SK-N-SH treated with all-trans-retinoic acid at 6 μM for 48 hours (cell line): ENCODE measurements at regions not wholly inside any gene's neighbourhood (a gene's known extent, or its start where the extent isn't known, plus 50 kb on each side); places are given as distances from the start of the nearest gene placed in this dataset.

ENCODE experiments used
- ATAC-seq: fragments of 200-7000 bp; cut with Tn5 transposase; 3 replicates; pipeline ENCODE4 v1.9.1; 2020; ENCODE audit warnings: mild to moderate bottlenecking, moderate library complexity
- ARNTL ChIP-seq: fragments of 450-650 bp; formaldehyde crosslinking; IDR thresholded peaks from 2 replicates; pipeline ENCODE4 v1.5.0; 2020; ENCODE audit warnings: low read depth, mild to moderate bottlenecking, moderate library complexity, borderline replicate concordance
- BACH2 ChIP-seq: fragments of 250-450 bp; sonication (Bioruptor Pico); IDR thresholded peaks from 2 replicates; pipeline ENCODE4 v1.9.0; 2021; ENCODE audit warnings: mild to moderate bottlenecking, borderline replicate concordance
- CSDC2 ChIP-seq: fragments of 250-450 bp; sonication (Bioruptor Pico); IDR thresholded peaks from 2 replicates; pipeline ENCODE4 v1.5.0; 2020; ENCODE audit warnings: mild to moderate bottlenecking, moderate library complexity
- ESRRG ChIP-seq: fragments of 250-450 bp; sonication (Bioruptor Pico); IDR thresholded peaks from 2 replicates; pipeline ENCODE4 v1.6.1; 2021; ENCODE audit warnings: mild to moderate bottlenecking
- GLIS3 ChIP-seq: fragments of 250-450 bp; sonication (Bioruptor Pico); IDR thresholded peaks from 2 replicates; pipeline ENCODE4 v1.5.0; 2020; ENCODE audit warnings: mild to moderate bottlenecking, moderate library complexity
- OSR1 ChIP-seq: fragments of 250-450 bp; sonication (Bioruptor Pico); IDR thresholded peaks from 2 replicates; pipeline ENCODE4 v1.8.0; 2022; ENCODE audit warnings: moderate library complexity, mild to moderate bottlenecking, inconsistent platforms
- PPARA ChIP-seq: fragments of 250-450 bp; sonication (Bioruptor Pico); IDR thresholded peaks from 2 replicates; pipeline ENCODE4 v1.5.0; 2020; ENCODE audit warnings: mild to moderate bottlenecking, borderline replicate concordance
- RARB ChIP-seq: fragments of 250-450 bp; sonication (Bioruptor Pico); IDR thresholded peaks from 2 replicates; pipeline ENCODE4 v1.8.0; 2021; ENCODE audit warnings: mild to moderate bottlenecking, moderate library complexity
- SNAI2 ChIP-seq: fragments of 250-450 bp; sonication (Bioruptor Pico); IDR thresholded peaks from 2 replicates; pipeline ENCODE4 v1.5.0; 2020; ENCODE audit warnings: mild to moderate bottlenecking, moderate library complexity
- TCF4 ChIP-seq: fragments of 250-450 bp; sonication (Bioruptor Pico); IDR thresholded peaks from 2 replicates; pipeline ENCODE4 v1.8.0; 2021; ENCODE audit warnings: mild to moderate bottlenecking, moderate library complexity, borderline replicate concordance
- TOX ChIP-seq: fragments of 250-450 bp; sonication (Bioruptor Pico); IDR thresholded peaks from 2 replicates; pipeline ENCODE4 v1.8.0; 2021; ENCODE audit warnings: mild to moderate bottlenecking, moderate library complexity, borderline replicate concordance
- ZC3H10 ChIP-seq: fragments of 250-450 bp; sonication (Bioruptor Pico); IDR thresholded peaks from 2 replicates; pipeline ENCODE4 v1.5.1; 2021; ENCODE audit warnings: mild to moderate bottlenecking, moderate library complexity
- ZFP3 ChIP-seq: fragments of 250-450 bp; sonication (Bioruptor Pico); IDR thresholded peaks from 2 replicates; pipeline ENCODE4 v1.5.0; 2020; ENCODE audit warnings: mild to moderate bottlenecking, moderate library complexity
- ZFP30 ChIP-seq: fragments of 450-650 bp; formaldehyde crosslinking; IDR thresholded peaks from 2 replicates; pipeline ENCODE4 v1.5.0; 2022; ENCODE audit warnings: mild to moderate bottlenecking, moderate library complexity
- ZNF565 ChIP-seq: fragments of 450-650 bp; formaldehyde crosslinking; conservative IDR thresholded peaks from 2 replicates; pipeline ENCODE4 v1.5.0; 2020; ENCODE audit warnings: low read depth, mild to moderate bottlenecking, moderate library complexity
- ZNF70 ChIP-seq: fragments of 450-650 bp; formaldehyde crosslinking; IDR thresholded peaks from 2 replicates; pipeline ENCODE4 v1.5.0; 2020; ENCODE audit warnings: mild to moderate bottlenecking, moderate library complexity
- ZNF8 ChIP-seq: fragments of 450-650 bp; formaldehyde crosslinking; IDR thresholded peaks from 2 replicates; pipeline ENCODE4 v1.5.0; 2020; ENCODE audit warnings: mild to moderate bottlenecking, moderate library complexity
- TF ChIP-seq, protein P1 (sequence below): fragments of 250-450 bp; sonication (Bioruptor Pico); IDR thresholded peaks from 2 replicates; pipeline ENCODE4 v1.5.0; 2020; ENCODE audit warnings: mild to moderate bottlenecking, moderate library complexity
- TF ChIP-seq, protein P2 (sequence below): fragments of 250-450 bp; sonication (Bioruptor Pico); IDR thresholded peaks from 2 replicates; pipeline ENCODE4 v1.5.1; 2021; ENCODE audit warnings: mild to moderate bottlenecking, moderate library complexity
- TF ChIP-seq, protein P3 (sequence below): fragments of 250-450 bp; sonication (Bioruptor Pico); IDR thresholded peaks from 2 replicates; pipeline ENCODE4 v1.8.0; 2021; ENCODE audit warnings: low read depth, mild to moderate bottlenecking, moderate library complexity, borderline replicate concordance
- TF ChIP-seq, protein P4 (sequence below): fragments of 250-450 bp; sonication (Bioruptor Pico); IDR thresholded peaks from 2 replicates; pipeline ENCODE4 v1.5.1; 2020; ENCODE audit warnings: low read depth, mild to moderate bottlenecking, moderate library complexity

DNA sequence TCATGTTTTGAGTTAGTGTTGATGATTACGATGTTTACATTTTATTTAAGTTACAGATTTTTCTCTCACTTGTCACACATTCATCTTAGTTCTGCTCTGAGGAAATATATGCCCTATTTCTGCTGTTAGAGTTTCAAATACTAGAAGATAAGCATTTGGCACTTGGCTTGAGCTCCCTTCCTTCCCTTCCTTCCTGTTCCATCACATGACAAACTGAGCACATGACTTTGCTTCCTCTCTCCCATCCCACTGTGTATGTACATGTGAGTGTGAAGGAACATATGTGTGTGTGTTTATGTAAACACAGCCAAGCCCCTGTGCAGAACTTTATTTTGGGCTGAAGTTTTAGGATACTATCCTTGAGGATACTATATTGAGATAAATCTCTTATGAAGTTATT lies 795.9 kb upstream of the IGFBP3 start:
- TF ChIP-seq CSDC2 (CRISPR knock-in tag): no peak
- TF ChIP-seq ZNF8 (CRISPR knock-in tag): no peak
- no peak for TF ChIP-seq ZFP3 (CRISPR knock-in tag)
- TF ChIP-seq OSR1 (CRISPR knock-in tag): no peak
- no peak for TF ChIP-seq ZC3H10
- TF ChIP-seq TOX: no peak
- TF ChIP-seq ESRRG (CRISPR knock-in tag): no peak
- ATAC-seq: no peak

DNA sequence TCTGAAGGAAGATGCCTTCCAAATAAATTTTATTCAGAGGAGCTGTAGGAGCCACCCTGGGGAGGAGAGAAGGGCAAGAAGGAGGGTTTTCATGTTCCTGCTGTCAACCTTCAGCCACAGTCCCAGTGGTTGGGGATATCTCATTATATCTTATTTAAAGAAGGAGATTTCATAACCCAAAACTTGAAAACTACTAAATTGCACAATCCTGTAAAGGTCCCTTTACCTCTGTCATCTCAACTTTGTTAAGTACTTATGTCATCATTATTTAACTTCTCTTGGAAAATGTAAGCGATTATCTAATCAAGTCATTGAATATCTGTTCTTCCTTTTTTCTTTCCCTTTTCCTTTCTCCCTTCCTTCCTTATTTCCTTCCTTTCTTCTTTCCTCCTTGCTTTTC lies 794.5 kb upstream of the IGFBP3 start:
- TF ChIP-seq, protein P1, sequence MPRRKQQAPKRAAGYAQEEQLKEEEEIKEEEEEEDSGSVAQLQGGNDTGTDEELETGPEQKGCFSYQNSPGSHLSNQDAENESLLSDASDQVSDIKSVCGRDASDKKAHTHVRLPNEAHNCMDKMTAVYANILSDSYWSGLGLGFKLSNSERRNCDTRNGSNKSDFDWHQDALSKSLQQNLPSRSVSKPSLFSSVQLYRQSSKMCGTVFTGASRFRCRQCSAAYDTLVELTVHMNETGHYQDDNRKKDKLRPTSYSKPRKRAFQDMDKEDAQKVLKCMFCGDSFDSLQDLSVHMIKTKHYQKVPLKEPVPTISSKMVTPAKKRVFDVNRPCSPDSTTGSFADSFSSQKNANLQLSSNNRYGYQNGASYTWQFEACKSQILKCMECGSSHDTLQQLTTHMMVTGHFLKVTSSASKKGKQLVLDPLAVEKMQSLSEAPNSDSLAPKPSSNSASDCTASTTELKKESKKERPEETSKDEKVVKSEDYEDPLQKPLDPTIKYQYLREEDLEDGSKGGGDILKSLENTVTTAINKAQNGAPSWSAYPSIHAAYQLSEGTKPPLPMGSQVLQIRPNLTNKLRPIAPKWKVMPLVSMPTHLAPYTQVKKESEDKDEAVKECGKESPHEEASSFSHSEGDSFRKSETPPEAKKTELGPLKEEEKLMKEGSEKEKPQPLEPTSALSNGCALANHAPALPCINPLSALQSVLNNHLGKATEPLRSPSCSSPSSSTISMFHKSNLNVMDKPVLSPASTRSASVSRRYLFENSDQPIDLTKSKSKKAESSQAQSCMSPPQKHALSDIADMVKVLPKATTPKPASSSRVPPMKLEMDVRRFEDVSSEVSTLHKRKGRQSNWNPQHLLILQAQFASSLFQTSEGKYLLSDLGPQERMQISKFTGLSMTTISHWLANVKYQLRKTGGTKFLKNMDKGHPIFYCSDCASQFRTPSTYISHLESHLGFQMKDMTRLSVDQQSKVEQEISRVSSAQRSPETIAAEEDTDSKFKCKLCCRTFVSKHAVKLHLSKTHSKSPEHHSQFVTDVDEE: no peak
- TF ChIP-seq BACH2 (CRISPR knock-in tag): no peak
- TF ChIP-seq, protein P2, sequence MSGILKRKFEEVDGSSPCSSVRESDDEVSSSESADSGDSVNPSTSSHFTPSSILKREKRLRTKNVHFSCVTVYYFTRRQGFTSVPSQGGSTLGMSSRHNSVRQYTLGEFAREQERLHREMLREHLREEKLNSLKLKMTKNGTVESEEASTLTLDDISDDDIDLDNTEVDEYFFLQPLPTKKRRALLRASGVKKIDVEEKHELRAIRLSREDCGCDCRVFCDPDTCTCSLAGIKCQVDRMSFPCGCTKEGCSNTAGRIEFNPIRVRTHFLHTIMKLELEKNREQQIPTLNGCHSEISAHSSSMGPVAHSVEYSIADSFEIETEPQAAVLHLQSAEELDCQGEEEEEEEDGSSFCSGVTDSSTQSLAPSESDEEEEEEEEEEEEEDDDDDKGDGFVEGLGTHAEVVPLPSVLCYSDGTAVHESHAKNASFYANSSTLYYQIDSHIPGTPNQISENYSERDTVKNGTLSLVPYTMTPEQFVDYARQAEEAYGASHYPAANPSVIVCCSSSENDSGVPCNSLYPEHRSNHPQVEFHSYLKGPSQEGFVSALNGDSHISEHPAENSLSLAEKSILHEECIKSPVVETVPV (CRISPR knock-in tag): no peak
- TF ChIP-seq PPARA (CRISPR knock-in tag): no peak
- TF ChIP-seq ZNF70 (CRISPR knock-in tag): no peak
- TF ChIP-seq ZNF565 (CRISPR knock-in tag): no peak
- TF ChIP-seq ARNTL (CRISPR knock-in tag): no peak
- no peak for ATAC-seq

DNA sequence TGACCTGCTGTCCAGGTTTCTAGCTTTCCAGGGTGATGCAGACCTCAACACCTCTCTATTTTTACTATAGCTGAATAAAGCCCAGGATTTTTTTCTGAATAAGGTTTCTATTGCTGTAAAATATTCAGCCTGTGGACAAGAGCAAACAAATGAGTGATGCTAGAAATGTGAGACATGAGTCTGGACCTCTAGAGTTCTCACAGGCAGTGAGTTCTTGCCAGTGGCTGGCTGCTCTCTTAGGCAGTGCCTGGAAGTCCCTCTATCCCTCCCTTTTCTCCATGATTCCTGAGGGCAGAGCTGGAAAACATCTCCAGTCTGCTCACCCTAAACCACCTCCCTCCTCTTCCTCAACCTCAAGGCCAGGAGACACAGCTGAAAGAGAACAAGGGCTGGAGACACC lies 793.8 kb upstream of the IGFBP3 start:
- no peak for TF ChIP-seq ZNF70 (CRISPR knock-in tag)
- TF ChIP-seq, protein P2 (CRISPR knock-in tag): no peak
- TF ChIP-seq ESRRG (CRISPR knock-in tag): no peak
- TF ChIP-seq RARB (CRISPR knock-in tag): no peak
- TF ChIP-seq, protein P3, sequence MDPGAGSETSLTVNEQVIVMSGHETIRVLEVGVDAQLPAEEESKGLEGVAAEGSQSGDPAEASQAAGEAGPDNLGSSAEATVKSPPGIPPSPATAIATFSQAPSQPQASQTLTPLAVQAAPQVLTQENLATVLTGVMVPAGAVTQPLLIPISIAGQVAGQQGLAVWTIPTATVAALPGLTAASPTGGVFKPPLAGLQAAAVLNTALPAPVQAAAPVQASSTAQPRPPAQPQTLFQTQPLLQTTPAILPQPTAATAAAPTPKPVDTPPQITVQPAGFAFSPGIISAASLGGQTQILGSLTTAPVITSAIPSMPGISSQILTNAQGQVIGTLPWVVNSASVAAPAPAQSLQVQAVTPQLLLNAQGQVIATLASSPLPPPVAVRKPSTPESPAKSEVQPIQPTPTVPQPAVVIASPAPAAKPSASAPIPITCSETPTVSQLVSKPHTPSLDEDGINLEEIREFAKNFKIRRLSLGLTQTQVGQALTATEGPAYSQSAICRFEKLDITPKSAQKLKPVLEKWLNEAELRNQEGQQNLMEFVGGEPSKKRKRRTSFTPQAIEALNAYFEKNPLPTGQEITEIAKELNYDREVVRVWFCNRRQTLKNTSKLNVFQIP (CRISPR knock-in tag): no peak
- no peak for TF ChIP-seq TCF4 (CRISPR knock-in tag)
- TF ChIP-seq GLIS3: no peak
- no peak for TF ChIP-seq SNAI2 (CRISPR knock-in tag)
- TF ChIP-seq, protein P4, sequence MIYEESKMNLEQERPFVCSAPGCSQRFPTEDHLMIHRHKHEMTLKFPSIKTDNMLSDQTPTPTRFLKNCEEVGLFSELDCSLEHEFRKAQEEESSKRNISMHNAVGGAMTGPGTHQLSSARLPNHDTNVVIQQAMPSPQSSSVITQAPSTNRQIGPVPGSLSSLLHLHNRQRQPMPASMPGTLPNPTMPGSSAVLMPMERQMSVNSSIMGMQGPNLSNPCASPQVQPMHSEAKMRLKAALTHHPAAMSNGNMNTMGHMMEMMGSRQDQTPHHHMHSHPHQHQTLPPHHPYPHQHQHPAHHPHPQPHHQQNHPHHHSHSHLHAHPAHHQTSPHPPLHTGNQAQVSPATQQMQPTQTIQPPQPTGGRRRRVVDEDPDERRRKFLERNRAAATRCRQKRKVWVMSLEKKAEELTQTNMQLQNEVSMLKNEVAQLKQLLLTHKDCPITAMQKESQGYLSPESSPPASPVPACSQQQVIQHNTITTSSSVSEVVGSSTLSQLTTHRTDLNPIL (CRISPR knock-in tag): no peak
- no peak for TF ChIP-seq ARNTL (CRISPR knock-in tag)
- no peak for TF ChIP-seq ZFP3 (CRISPR knock-in tag)
- no peak for ATAC-seq

DNA sequence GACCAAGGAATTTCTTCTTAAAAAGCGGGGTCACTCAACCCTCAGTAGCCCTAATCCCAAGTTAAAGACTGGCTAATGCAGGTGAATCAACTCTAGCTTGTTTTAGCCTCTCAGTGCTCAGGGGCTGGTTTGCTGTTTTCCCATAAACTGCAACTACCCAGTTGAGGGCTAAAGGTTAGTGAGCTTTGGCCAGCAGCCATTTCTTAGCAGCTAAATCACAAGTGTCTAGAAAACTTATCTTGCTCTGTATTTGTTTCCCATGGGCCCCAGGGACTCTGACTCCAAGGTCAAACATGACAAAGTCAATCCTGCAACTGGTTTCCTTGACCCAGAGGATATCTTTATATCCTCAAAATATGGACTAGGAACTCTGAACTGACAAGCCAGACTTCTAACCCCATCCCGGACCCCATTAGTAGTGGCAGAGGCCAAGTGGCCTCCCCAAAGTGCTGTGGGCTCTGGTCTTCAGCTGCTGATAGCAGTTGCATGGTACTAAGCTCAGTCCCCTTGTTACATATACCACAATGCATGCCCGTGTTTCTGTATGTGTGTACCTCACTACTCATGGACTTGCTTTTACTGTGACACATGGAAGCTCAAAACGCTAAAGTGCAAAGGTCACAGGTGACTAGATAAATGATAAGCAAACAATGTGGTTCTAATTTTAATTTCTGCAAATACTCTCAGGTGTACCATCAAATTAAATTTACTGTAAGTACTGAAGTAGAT lies 793.0 kb upstream of the IGFBP3 start:
- no peak for ATAC-seq
- TF ChIP-seq SNAI2 (CRISPR knock-in tag): no peak
- TF ChIP-seq ZFP30 (CRISPR knock-in tag): no peak
- TF ChIP-seq ZFP3 (CRISPR knock-in tag): no peak
- no peak for TF ChIP-seq TCF4 (CRISPR knock-in tag)
- TF ChIP-seq, protein P3 (CRISPR knock-in tag): no peak
- no peak for TF ChIP-seq BACH2 (CRISPR knock-in tag)
